Neural cell (in vitro differentiated cells): ENCODE measurements at regions not wholly inside any gene's neighbourhood (a gene's known extent, or its start where the extent isn't known, plus 50 kb on each side); places are given as distances from the start of the nearest gene placed in this dataset.

Experiments
- CTCF ChIP-seq: fragments of 450-650 bp; IDR thresholded peaks from 2 replicates; pipeline ENCODE4 v1.5.1; 2014; ENCODE audit warnings: antibody characterized with exemption, mild to moderate bottlenecking, moderate library complexity; ENCODE audit not compliant: poor library complexity, severe bottlenecking
- EP300 ChIP-seq: fragments of 450-650 bp; conservative IDR thresholded peaks from 2 replicates; pipeline ENCODE4 v1.6.1; 2014; ENCODE audit warnings: antibody characterized with exemption, mild to moderate bottlenecking, moderate library complexity; ENCODE audit not compliant: poor library complexity, severe bottlenecking
- RAD21 ChIP-seq: fragments of 450-650 bp; conservative IDR thresholded peaks from 2 replicates; pipeline ENCODE4 v1.6.1; 2014; ENCODE audit warnings: antibody characterized with exemption, mild to moderate bottlenecking, moderate library complexity
- TF ChIP-seq, protein P1 (sequence below): IDR thresholded peaks from 2 replicates; pipeline ENCODE4 v1.6.1; 2012; ENCODE audit warnings: borderline replicate concordance

DNA sequence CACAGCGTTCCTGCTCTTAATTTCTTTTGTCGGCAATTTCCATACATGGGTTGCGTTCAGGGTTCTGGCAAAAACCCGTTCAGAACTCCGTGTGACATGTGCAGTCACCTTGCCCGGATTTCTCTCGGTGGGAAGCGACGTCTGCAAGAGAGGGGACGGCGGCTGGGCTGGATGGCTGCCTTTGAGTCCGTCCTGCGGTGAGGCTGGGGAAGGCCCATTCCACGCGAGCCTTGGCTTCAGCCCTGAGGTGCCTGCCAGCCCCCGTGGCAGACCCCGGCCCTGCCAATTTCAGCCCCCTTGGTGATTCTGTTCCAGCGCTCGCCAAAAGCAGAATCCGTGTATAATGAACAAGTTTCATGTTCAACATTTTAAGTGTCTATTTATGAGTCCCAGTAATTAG lies 72.6 kb upstream of the TSHZ3 start:
- TF ChIP-seq CTCF (no peak), RAD21 (no peak), EP300 (no peak)
- TF ChIP-seq, protein P1, sequence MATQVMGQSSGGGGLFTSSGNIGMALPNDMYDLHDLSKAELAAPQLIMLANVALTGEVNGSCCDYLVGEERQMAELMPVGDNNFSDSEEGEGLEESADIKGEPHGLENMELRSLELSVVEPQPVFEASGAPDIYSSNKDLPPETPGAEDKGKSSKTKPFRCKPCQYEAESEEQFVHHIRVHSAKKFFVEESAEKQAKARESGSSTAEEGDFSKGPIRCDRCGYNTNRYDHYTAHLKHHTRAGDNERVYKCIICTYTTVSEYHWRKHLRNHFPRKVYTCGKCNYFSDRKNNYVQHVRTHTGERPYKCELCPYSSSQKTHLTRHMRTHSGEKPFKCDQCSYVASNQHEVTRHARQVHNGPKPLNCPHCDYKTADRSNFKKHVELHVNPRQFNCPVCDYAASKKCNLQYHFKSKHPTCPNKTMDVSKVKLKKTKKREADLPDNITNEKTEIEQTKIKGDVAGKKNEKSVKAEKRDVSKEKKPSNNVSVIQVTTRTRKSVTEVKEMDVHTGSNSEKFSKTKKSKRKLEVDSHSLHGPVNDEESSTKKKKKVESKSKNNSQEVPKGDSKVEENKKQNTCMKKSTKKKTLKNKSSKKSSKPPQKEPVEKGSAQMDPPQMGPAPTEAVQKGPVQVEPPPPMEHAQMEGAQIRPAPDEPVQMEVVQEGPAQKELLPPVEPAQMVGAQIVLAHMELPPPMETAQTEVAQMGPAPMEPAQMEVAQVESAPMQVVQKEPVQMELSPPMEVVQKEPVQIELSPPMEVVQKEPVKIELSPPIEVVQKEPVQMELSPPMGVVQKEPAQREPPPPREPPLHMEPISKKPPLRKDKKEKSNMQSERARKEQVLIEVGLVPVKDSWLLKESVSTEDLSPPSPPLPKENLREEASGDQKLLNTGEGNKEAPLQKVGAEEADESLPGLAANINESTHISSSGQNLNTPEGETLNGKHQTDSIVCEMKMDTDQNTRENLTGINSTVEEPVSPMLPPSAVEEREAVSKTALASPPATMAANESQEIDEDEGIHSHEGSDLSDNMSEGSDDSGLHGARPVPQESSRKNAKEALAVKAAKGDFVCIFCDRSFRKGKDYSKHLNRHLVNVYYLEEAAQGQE, result no peak
